ENCODE measurements at regions not wholly inside any gene's neighbourhood (a gene's known extent, or its start where the extent isn't known, plus 50 kb on each side); places are given as distances from the start of the nearest gene placed in this dataset.

GRCh38 chr5:4275232-4275631, 679.6 kb downstream of the IRX1 start:
- no peak for TF ChIP-seq POLR2AphosphoS5 (IDR thresholded peaks at IDR 0.05)
- TF ChIP-seq CTCF (IDR thresholded peaks at IDR 0.05) = no peak
- no peak for TF ChIP-seq POLR2A (IDR thresholded peaks at IDR 0.05)
- 57% methylated on average over 8 of the region's 8 CpGs for WGBS
- no peak for DNase-seq (ENCODE audit: low spot score)
- Histone ChIP-seq H3K27me3 (replicated peaks; ENCODE audit: insufficient read depth) (no peaks in the 10 kb centered on the region), H3K27ac (no peak overlapping the region), H3K9me3 (no peaks in the 10 kb centered on the region), H3K36me3 (no peaks in the 10 kb centered on the region), H3K4me1 (replicated peaks) (no peaks in the 10 kb centered on the region), H3K4me3 (no peak overlapping the region)
- intact Hi-C loops (cut with DNase I) = no loop called here

GRCh38 chr5:4294878-4295277, 699.2 kb downstream of the IRX1 start:
- no peak for TF ChIP-seq POLR2A (IDR thresholded peaks at IDR 0.05)
- no peak for TF ChIP-seq CTCF (IDR thresholded peaks at IDR 0.05)
- TF ChIP-seq POLR2AphosphoS5 (IDR thresholded peaks at IDR 0.05) = no peak
- no peak overlapping the region for H3K4me3 ChIP-seq
- H3K4me1 ChIP-seq (replicated peaks) = no peaks in the 10 kb centered on the region
- no peak for DNase-seq (ENCODE audit: low spot score)
- H3K27ac ChIP-seq = no peak overlapping the region
- intact Hi-C loops (cut with DNase I) = no loop called here
- no peaks in the 10 kb centered on the region for H3K9me3 ChIP-seq
- 93% methylated on average over 9 of the region's 9 CpGs for WGBS
- H3K36me3 ChIP-seq = no peaks in the 10 kb centered on the region
- no peaks in the 10 kb centered on the region for H3K27me3 ChIP-seq (replicated peaks; ENCODE audit: insufficient read depth)

GRCh38 chr5:4295663-4296339, 700.2 kb downstream of the IRX1 start:
- WGBS = 30% methylated on average over 12 of the region's 13 CpGs
- Histone ChIP-seq H3K27ac (no peak overlapping the region), H3K4me1 (replicated peaks) (no peaks in the 10 kb centered on the region), H3K9me3 (no peaks in the 10 kb centered on the region), H3K27me3 (replicated peaks; ENCODE audit: insufficient read depth) (no peaks in the 10 kb centered on the region), H3K4me3 (no peak overlapping the region), H3K36me3 (no peaks in the 10 kb centered on the region)
- intact Hi-C loops (cut with DNase I) = no loop called here
- TF ChIP-seq POLR2AphosphoS5 (IDR thresholded peaks at IDR 0.05) = no peak
- TF ChIP-seq CTCF (IDR thresholded peaks at IDR 0.05) = peak in 2 of 4 experiments; percentile 16 to 23
- no peak for DNase-seq (ENCODE audit: low spot score)

GRCh38 chr5:4306057-4306456, 710.4 kb downstream of the IRX1 start:
- 92% methylated on average over 4 of the region's 4 CpGs for WGBS
- Histone ChIP-seq H3K36me3 (no peaks in the 10 kb centered on the region), H3K27me3 (replicated peaks; ENCODE audit: insufficient read depth) (no peaks in the 10 kb centered on the region), H3K9me3 (no peaks in the 10 kb centered on the region), H3K4me1 (replicated peaks) (no peaks in the 10 kb centered on the region), H3K27ac (no peak overlapping the region), H3K4me3 (no peak overlapping the region)
- TF ChIP-seq CTCF (IDR thresholded peaks at IDR 0.05) = no peak
- no peak for TF ChIP-seq POLR2AphosphoS5 (IDR thresholded peaks at IDR 0.05)
- TF ChIP-seq POLR2A (IDR thresholded peaks at IDR 0.05) = no peak
- intact Hi-C loops (cut with DNase I) = no loop called here
- no peak for DNase-seq (ENCODE audit: low spot score)

GRCh38 chr5:4309026-4309425, 713.4 kb downstream of the IRX1 start:
- Histone ChIP-seq H3K4me3 (no peak overlapping the region), H3K27ac (no peak overlapping the region), H3K4me1 (replicated peaks) (no peaks in the 10 kb centered on the region), H3K36me3 (no peaks in the 10 kb centered on the region), H3K27me3 (replicated peaks; ENCODE audit: insufficient read depth) (no peaks in the 10 kb centered on the region), H3K9me3 (no peaks in the 10 kb centered on the region)
- intact Hi-C loops (cut with DNase I) = no loop called here
- 67% methylated on average over 7 of the region's 7 CpGs for WGBS
- TF ChIP-seq POLR2AphosphoS5 (IDR thresholded peaks at IDR 0.05) (no peak), POLR2A (IDR thresholded peaks at IDR 0.05) (no peak), CTCF (IDR thresholded peaks at IDR 0.05) (no peak)
- DNase-seq (ENCODE audit: low spot score) = no peak

All from prostate gland (tissue), 2 donors.